ENCODE measurements at regions not wholly inside any gene's neighbourhood (a gene's known extent, or its start where the extent isn't known, plus 50 kb on each side); places are given as distances from the start of the nearest gene placed in this dataset.

GRCh38 chr2:120574620-120575019 is 161.0 kb upstream of the GLI2 start:
- Histone ChIP-seq H3K4me1 (peaks cover 0 to 13% (median 10%) of the 10 kb centered on the region in 3 donors), H3K27ac (no peak overlapping the region), H3K9me3 (no peaks in the 10 kb centered on the region), H3K36me3 (no peaks in the 10 kb centered on the region), H3K4me3 (no peak overlapping the region), H3K27me3 (peaks cover 0 to 70% (median 0%) of the 10 kb centered on the region in 4 donors)
- intact Hi-C loops (cut with DNase I) = no loop called here
- TF ChIP-seq CTCF (IDR thresholded peaks at IDR 0.05) (no peak), POLR2A (IDR thresholded peaks at IDR 0.05) (no peak)
- 82 to 83% methylated on average over 4 of the region's 4 CpGs for WGBS, 2 donors
- no peak for DNase-seq

- WGBS, 2 donors = 87 to 100% methylated on average over 5 to 6 of the region's 6 CpGs
- Histone ChIP-seq H3K9me3 (no peaks in the 10 kb centered on the region), H3K27ac (no peak overlapping the region), H3K4me1 (peaks cover 0 to 13% (median 10%) of the 10 kb centered on the region in 3 donors), H3K27me3 (peaks cover 0 to 82% (median 0%) of the 10 kb centered on the region in 4 donors), H3K36me3 (no peaks in the 10 kb centered on the region), H3K4me3 (no peak overlapping the region)
- TF ChIP-seq CTCF (IDR thresholded peaks at IDR 0.05) (no peak), POLR2A (IDR thresholded peaks at IDR 0.05) (no peak)
- intact Hi-C loops (cut with DNase I) = no loop called here
- no peak for DNase-seq
Measured at GRCh38 chr2:120575966-120576365, 159.7 kb upstream of the GLI2 start.

- no peak for DNase-seq
- Histone ChIP-seq H3K4me1 (peaks cover 0 to 13% (median 10%) of the 10 kb centered on the region in 3 donors), H3K4me3 (peak overlapping the region in 3 of 4 donors; percentile 20 to 51 (median 28)), H3K27me3 (peaks cover 0 to 86% (median 0%) of the 10 kb centered on the region in 4 donors), H3K36me3 (no peaks in the 10 kb centered on the region), H3K9me3 (no peaks in the 10 kb centered on the region), H3K27ac (peak overlapping the region in 1 of 4 donors; percentile 6)
- intact Hi-C loops (cut with DNase I) = no loop called here
- WGBS, 2 donors = 4 to 7% methylated on average over 19 to 23 of the region's 51 CpGs
- TF ChIP-seq CTCF (IDR thresholded peaks at IDR 0.05) = no peak
- no peak for TF ChIP-seq POLR2A (IDR thresholded peaks at IDR 0.05)
Measured at GRCh38 chr2:120576509-120577474, 158.9 kb upstream of the GLI2 start.

GRCh38 chr2:120577721-120578295 is 157.9 kb upstream of the GLI2 start:
- Histone ChIP-seq H3K27ac (no peak overlapping the region), H3K4me1 (peaks cover 0 to 13% (median 10%) of the 10 kb centered on the region in 3 donors), H3K36me3 (no peaks in the 10 kb centered on the region), H3K9me3 (no peaks in the 10 kb centered on the region), H3K27me3 (peaks cover 0 to 83% (median 0%) of the 10 kb centered on the region in 4 donors), H3K4me3 (no peak overlapping the region)
- WGBS, 2 donors = 71 to 81% methylated on average over 9 of the region's 12 CpGs
- no peak for DNase-seq
- TF ChIP-seq POLR2A (IDR thresholded peaks at IDR 0.05) = no peak
- TF ChIP-seq CTCF (IDR thresholded peaks at IDR 0.05) = no peak
- intact Hi-C loops (cut with DNase I) = no loop called here

Data from esophagus squamous epithelium (tissue), 5 donors.